Sigmoid colon (tissue), 4 donors: ENCODE measurements at regions not wholly inside any gene's neighbourhood (a gene's known extent, or its start where the extent isn't known, plus 50 kb on each side); places are given as distances from the start of the nearest gene placed in this dataset.

Experiments used
- EP300 ChIP-seq, 4 donors: sonication (generic); formaldehyde crosslinking; IDR thresholded peaks; one replicate each; pipeline ENCODE4 v1.6.1; 2017; ENCODE audit warnings: antibody characterized with exemption in 4 of 4
- POLR2A ChIP-seq, 2 donors: fragments of 450-650 bp; IDR thresholded peaks; one replicate each; pipeline ENCODE4 v1.6.1; 2016; ENCODE audit warnings: antibody characterized with exemption in 2 of 2, mild to moderate bottlenecking in 2 of 2, moderate library complexity in 2 of 2
- TF ChIP-seq, protein P1 (sequence below), 4 experiments: fragments of 450-650 bp in 3 of 4; fragments of 200-600 bp in 1 of 4; IDR thresholded peaks; one replicate each; pipeline ENCODE4 v1.5.1; 2016 to 2019; ENCODE audit warnings: antibody characterized with exemption in 4 of 4, mild to moderate bottlenecking in 3 of 4, moderate library complexity in 2 of 4

DNA sequence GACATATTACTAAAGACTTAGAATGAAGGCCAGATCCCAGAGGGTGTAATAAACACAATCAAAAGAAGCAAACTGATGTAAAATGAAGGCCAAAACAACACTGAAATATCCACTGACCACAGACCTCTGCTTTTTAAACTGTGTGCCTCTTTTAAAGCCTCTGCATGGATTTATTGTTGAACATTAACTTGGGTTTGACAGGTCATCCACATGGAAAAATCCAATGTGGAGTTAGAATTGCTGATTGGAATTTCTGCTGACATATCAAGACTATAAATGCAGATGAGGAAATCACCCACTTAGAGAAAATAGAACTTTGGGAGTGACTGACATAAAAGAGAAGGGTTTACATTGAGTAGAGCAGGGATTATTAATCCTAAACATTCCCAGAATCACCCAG lies 853.9 kb upstream of the RAG2 start:
- TF ChIP-seq EP300 (IDR thresholded peaks at IDR 0.05) (no peak), POLR2A (IDR thresholded peaks at IDR 0.05) (no peak)
- TF ChIP-seq, protein P1, sequence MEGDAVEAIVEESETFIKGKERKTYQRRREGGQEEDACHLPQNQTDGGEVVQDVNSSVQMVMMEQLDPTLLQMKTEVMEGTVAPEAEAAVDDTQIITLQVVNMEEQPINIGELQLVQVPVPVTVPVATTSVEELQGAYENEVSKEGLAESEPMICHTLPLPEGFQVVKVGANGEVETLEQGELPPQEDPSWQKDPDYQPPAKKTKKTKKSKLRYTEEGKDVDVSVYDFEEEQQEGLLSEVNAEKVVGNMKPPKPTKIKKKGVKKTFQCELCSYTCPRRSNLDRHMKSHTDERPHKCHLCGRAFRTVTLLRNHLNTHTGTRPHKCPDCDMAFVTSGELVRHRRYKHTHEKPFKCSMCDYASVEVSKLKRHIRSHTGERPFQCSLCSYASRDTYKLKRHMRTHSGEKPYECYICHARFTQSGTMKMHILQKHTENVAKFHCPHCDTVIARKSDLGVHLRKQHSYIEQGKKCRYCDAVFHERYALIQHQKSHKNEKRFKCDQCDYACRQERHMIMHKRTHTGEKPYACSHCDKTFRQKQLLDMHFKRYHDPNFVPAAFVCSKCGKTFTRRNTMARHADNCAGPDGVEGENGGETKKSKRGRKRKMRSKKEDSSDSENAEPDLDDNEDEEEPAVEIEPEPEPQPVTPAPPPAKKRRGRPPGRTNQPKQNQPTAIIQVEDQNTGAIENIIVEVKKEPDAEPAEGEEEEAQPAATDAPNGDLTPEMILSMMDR (IDR thresholded peaks at IDR 0.05), result no peak
